Osteocyte (in vitro differentiated cells): ENCODE measurements at regions not wholly inside any gene's neighbourhood (a gene's known extent, or its start where the extent isn't known, plus 50 kb on each side); places are given as distances from the start of the nearest gene placed in this dataset.
"Not testable (repeated sequence)": the region's sequence is repeated elsewhere in the genome, so short reads cannot be mapped to it uniquely, and the experiment has no call there.

Source experiments
- DNase-seq: peaks from one replicate; pipeline ENCODE4 v3.0.0; 2021; ENCODE audit warnings: mixed read lengths; ENCODE audit not compliant: unreplicated experiment; ENCODE audit errors: extremely low spot score
- H3K27ac Mint-ChIP-seq: one replicate; pipeline ENCODE4 v1.8.0; 2021; ENCODE audit warnings: mild to moderate bottlenecking, mixed read lengths; ENCODE audit not compliant: unreplicated experiment
- H3K27me3 Mint-ChIP-seq: one replicate; pipeline ENCODE4 v1.8.0; 2021; ENCODE audit warnings: mixed read lengths; ENCODE audit not compliant: unreplicated experiment
- H3K36me3 Mint-ChIP-seq: one replicate; pipeline ENCODE4 v1.8.0; 2021; ENCODE audit warnings: mixed read lengths; ENCODE audit not compliant: unreplicated experiment
- H3K4me1 Mint-ChIP-seq: one replicate; pipeline ENCODE4 v1.8.0; 2021; ENCODE audit warnings: mixed read lengths; ENCODE audit not compliant: unreplicated experiment
- H3K4me3 Mint-ChIP-seq: one replicate; pipeline ENCODE4 v1.8.0; 2021; ENCODE audit warnings: mild to moderate bottlenecking, moderate library complexity, mixed read lengths; ENCODE audit not compliant: unreplicated experiment
- H3K9me3 Mint-ChIP-seq: one replicate; pipeline ENCODE4 v1.8.0; 2021; ENCODE audit warnings: mixed read lengths; ENCODE audit not compliant: unreplicated experiment
- TF ChIP-seq, protein P1 (sequence below): fragments of 200-600 bp; sonication (generic); IDR thresholded peaks from 2 replicates; pipeline ENCODE4 v1.5.0; 2021; ENCODE audit warnings: antibody characterized with exemption, mild to moderate bottlenecking, moderate library complexity

GRCh38 chr9:100639854-100640253, 62.0 kb downstream of the CAVIN4 start:
- no peak for DNase-seq
- Mint-ChIP-seq H3K4me3 (no peak overlapping the region), H3K4me1 (no peaks in the 10 kb centered on the region), H3K9me3 (no peaks in the 10 kb centered on the region), H3K27ac (no peak overlapping the region), H3K27me3 (peaks cover 7% of the 10 kb centered on the region), H3K36me3 (no peaks in the 10 kb centered on the region)
- TF ChIP-seq, protein P1, sequence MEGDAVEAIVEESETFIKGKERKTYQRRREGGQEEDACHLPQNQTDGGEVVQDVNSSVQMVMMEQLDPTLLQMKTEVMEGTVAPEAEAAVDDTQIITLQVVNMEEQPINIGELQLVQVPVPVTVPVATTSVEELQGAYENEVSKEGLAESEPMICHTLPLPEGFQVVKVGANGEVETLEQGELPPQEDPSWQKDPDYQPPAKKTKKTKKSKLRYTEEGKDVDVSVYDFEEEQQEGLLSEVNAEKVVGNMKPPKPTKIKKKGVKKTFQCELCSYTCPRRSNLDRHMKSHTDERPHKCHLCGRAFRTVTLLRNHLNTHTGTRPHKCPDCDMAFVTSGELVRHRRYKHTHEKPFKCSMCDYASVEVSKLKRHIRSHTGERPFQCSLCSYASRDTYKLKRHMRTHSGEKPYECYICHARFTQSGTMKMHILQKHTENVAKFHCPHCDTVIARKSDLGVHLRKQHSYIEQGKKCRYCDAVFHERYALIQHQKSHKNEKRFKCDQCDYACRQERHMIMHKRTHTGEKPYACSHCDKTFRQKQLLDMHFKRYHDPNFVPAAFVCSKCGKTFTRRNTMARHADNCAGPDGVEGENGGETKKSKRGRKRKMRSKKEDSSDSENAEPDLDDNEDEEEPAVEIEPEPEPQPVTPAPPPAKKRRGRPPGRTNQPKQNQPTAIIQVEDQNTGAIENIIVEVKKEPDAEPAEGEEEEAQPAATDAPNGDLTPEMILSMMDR, result no peak

DNA sequence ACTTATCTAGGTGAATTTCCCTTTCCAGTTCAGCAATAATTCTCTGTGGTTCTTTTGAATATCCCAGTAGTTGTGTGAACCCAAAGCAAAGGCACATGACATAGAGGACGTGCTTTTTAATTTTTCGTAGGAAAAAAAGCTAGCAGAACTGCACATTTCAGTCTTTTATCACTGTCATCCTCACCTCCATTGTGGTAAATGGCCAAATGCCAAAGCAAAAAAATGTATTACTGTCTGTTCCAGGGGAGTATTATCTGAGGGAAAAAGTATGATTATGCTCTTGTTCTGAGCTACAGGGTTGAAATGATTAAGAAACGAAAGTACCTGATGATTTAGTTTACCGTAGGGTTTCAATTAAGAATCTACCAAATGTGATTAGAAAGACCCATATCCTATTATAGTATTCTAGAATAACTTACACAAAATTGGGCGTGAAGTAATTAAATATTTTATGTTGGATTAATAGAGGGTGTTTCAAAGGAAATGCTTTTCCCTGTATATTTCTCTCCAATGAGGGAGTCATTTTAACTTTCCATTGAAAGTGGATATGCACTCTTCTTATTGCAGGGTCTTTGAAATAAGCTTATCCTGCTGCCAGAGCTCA, 62.7 kb downstream of the CAVIN4 start:
- Mint-ChIP-seq H3K27ac (no peak overlapping the region), H3K36me3 (no peaks in the 10 kb centered on the region)

DNA sequence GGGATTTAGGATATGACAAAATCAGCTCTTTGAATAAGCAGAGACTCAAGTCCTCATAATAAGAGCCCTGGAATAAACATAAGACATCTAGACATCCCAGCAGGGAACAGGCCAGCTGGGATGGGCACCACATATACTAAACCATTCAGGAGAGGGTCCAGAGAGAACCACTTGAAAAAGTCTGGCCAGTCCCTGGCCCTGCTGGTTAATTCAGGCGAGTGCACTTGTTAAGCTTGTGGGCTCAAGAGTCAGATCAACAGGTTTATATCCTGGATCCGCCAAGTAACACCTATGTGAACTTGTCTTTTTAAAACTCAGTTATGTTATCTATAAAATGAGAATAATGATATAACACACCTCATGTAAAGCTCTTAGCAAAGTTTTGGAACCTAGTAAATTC, 63.3 kb downstream of the CAVIN4 start:
- DNase-seq, result no peak
- H3K9me3 Mint-ChIP-seq, result peaks cover 3% of the 10 kb centered on the region
- no peak overlapping the region for H3K27ac Mint-ChIP-seq

More for the DNA sequence above, 62.7 kb downstream of the CAVIN4 start:
- DNase-seq, result no peak
- peaks cover 4% of the 10 kb centered on the region for H3K27me3 Mint-ChIP-seq
- no peak overlapping the region for H3K4me3 Mint-ChIP-seq
- peaks cover 3% of the 10 kb centered on the region for H3K9me3 Mint-ChIP-seq
- TF ChIP-seq, protein P1, result no peak
- no peaks in the 10 kb centered on the region for H3K4me1 Mint-ChIP-seq

DNA sequence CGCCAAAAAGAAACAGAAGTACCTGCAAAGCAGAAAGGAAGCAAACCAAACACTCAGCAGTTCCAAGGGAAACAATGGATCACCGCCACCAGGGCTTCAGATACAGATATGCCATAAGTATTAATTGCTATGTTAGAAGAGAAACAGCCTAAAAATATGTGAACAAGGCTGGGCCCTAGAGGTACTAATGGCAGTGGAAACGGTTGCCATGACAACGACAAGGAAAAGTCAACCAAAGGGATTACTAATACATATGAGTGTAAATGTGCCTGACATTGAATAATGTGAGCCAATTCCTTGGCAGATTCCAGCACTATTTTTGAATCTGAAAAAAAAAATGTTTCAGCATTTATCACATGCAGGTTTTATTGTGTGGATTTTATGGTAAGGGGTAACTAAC, 75.0 kb downstream of the CAVIN4 start:
- Mint-ChIP-seq H3K27ac (no peak overlapping the region), H3K9me3 (peaks cover 5% of the 10 kb centered on the region), H3K4me1 (no peaks in the 10 kb centered on the region), H3K4me3 (no peak overlapping the region), H3K27me3 (no peaks in the 10 kb centered on the region), H3K36me3 (no peaks in the 10 kb centered on the region)
- TF ChIP-seq, protein P1, result no peak
- no peak for DNase-seq

More for the DNA sequence above, 63.3 kb downstream of the CAVIN4 start:
- no peak overlapping the region for H3K4me3 Mint-ChIP-seq
- H3K36me3 Mint-ChIP-seq, result no peaks in the 10 kb centered on the region
- peaks cover 2% of the 10 kb centered on the region for H3K27me3 Mint-ChIP-seq
- TF ChIP-seq, protein P1, result no peak
- H3K4me1 Mint-ChIP-seq, result no peaks in the 10 kb centered on the region

- H3K9me3 Mint-ChIP-seq, result peaks cover 8% of the 10 kb centered on the region
- H3K36me3 Mint-ChIP-seq, result no peaks in the 10 kb centered on the region
- no peaks in the 10 kb centered on the region for H3K4me1 Mint-ChIP-seq
- no peak overlapping the region for H3K4me3 Mint-ChIP-seq
- no peaks in the 10 kb centered on the region for H3K27me3 Mint-ChIP-seq
- DNase-seq, result no peak
- no peak overlapping the region for H3K27ac Mint-ChIP-seq
- TF ChIP-seq, protein P1, result no peak
These were observed 75.9 kb downstream of the CAVIN4 start for GRCh38 chr9:100653643-100654334.

DNA sequence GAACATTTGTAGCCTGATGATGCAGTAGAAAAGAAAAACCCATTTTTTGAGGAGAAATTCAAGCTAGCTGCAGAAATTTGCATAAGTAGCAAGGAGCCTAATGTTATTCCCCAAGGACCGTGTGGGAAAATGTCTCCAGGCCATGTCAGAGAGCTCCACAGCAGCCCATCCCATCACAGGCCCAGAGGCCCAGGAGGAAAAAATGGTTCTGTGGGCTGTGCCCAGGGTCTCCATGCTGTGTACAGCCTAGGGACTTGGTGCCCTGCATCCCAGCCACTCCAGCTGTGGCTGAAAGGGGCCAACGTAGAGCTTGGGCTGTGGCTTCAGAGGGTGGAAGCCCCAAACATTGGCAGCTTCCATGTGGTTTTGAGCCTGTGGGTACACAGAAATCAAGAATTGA, 79.0 kb downstream of the CAVIN4 start:
- H3K36me3 Mint-ChIP-seq, H3K4me3 Mint-ChIP-seq, H3K27ac Mint-ChIP-seq, H3K27me3 Mint-ChIP-seq, DNase-seq, H3K4me1 Mint-ChIP-seq, H3K9me3 Mint-ChIP-seq: not testable (repeated sequence)
